C4-2B (cell line): ENCODE measurements at regions not wholly inside any gene's neighbourhood (a gene's known extent, or its start where the extent isn't known, plus 50 kb on each side); places are given as distances from the start of the nearest gene placed in this dataset.

Experiments
- CTCF ChIP-seq: fragments of 450-650 bp; conservative IDR thresholded peaks from 2 replicates; pipeline ENCODE4 v1.5.1; 2017; ENCODE audit warnings: mild to moderate bottlenecking
- ZFX ChIP-seq: fragments of 450-650 bp; IDR thresholded peaks from 2 replicates; pipeline ENCODE4 v1.6.1; 2017

GRCh38 chr12:105831372-105831771 is 307.4 kb downstream of the NUAK1 start:
- no peak for TF ChIP-seq CTCF
- no peak for TF ChIP-seq ZFX
